ENCODE measurements at regions not wholly inside any gene's neighbourhood (a gene's known extent, or its start where the extent isn't known, plus 50 kb on each side); places are given as distances from the start of the nearest gene placed in this dataset.

- no peaks in the 10 kb centered on the region for H3K27me3 Mint-ChIP-seq
- no peak overlapping the region for H3K27ac Mint-ChIP-seq
- Histone ChIP-seq H3K36me3 (replicated peaks in 1 of 2; ENCODE audit: control extremely low read depth in 1 of 2, control insufficient read depth in 1 of 2, extremely low read depth in 1 of 2, insufficient read depth in 2 of 2, low read length in 1 of 2) (no peaks in the 10 kb centered on the region), H3K4me2 (replicated peaks; ENCODE audit: low read depth, low read length, poor library complexity, severe bottlenecking) (no peak overlapping the region), H3K27ac (ENCODE audit: low read length in 2 of 2) (no peak overlapping the region), H3K4me3 (ENCODE audit: control extremely low read depth in 1 of 5, extremely low read depth in 1 of 5, insufficient read depth in 1 of 5, low read depth in 2 of 5, low read length in 4 of 5) (no peak overlapping the region), H2AFZ (ENCODE audit: insufficient read depth, low read depth, low read length, poor library complexity, severe bottlenecking) (no peak overlapping the region), H3K4me1 (ENCODE audit: control insufficient read depth in 2 of 2, insufficient read depth in 2 of 2, low read length in 2 of 2) (no peaks in the 10 kb centered on the region), H3K27me3 (replicated peaks in 1 of 4; ENCODE audit: control extremely low read depth in 1 of 4, control insufficient read depth in 3 of 4, insufficient read depth in 4 of 4, low read length in 3 of 4) (peaks cover 0 to 3% (median 0%) of the 10 kb centered on the region in 4 experiments), H3K9me3 (ENCODE audit: control extremely low read depth in 1 of 3, control insufficient read depth in 2 of 3, insufficient read depth in 1 of 3, low read length in 2 of 3) (no peaks in the 10 kb centered on the region), H4K20me1 (ENCODE audit: control insufficient read depth, insufficient read depth, low read length, poor library complexity, severe bottlenecking) (no peaks in the 10 kb centered on the region), H3K9ac (ENCODE audit: low read length) (no peak overlapping the region), H3K79me2 (ENCODE audit: control insufficient read depth, insufficient read depth, low read length) (no peaks in the 10 kb centered on the region)
- no peaks in the 10 kb centered on the region for H3K9me3 Mint-ChIP-seq (ENCODE audit: insufficient read depth)
- no peak overlapping the region for H3K4me3 Mint-ChIP-seq
- TF ChIP-seq CTCF (IDR thresholded peaks at IDR 0.05) (no peak), EZH2 (IDR thresholded peaks at IDR 0.05; ENCODE audit: borderline replicate concordance, insufficient read depth, low read depth, low read length, poor library complexity, severe bottlenecking) (no peak)
- ATAC-seq (ENCODE audit: low read depth) = no peak
- H3K4me1 Mint-ChIP-seq = no peaks in the 10 kb centered on the region
- 67% methylated on average over 1 of the region's 2 CpGs for WGBS (ENCODE audit: insufficient coverage)
- ChIA-PET POLR2A (no interaction called here), CTCF (no interaction called here)
- no peak for DNase-seq
- intact Hi-C loops (cut with micrococcal nuclease) = no loop called here
Observed at GRCh38 chr5:143877196-143877595, 65.2 kb downstream of the HMHB1 start.

- TF ChIP-seq CTCF (IDR thresholded peaks at IDR 0.05) = no peak
- TF ChIP-seq EZH2 (IDR thresholded peaks at IDR 0.05; ENCODE audit: borderline replicate concordance, insufficient read depth, low read depth, low read length, poor library complexity, severe bottlenecking) = no peak
- no peaks in the 10 kb centered on the region for H4K20me1 ChIP-seq (ENCODE audit: control insufficient read depth, insufficient read depth, low read length, poor library complexity, severe bottlenecking)
- H3K27ac ChIP-seq (ENCODE audit: low read length in 2 of 2) = no peak overlapping the region
- CTCF ChIA-PET = no interaction called here
- no peak overlapping the region for H3K4me2 ChIP-seq (replicated peaks; ENCODE audit: low read depth, low read length, poor library complexity, severe bottlenecking)
- ATAC-seq (ENCODE audit: low read depth) (no peak), DNase-seq (no peak)
- H3K9me3 ChIP-seq (ENCODE audit: control extremely low read depth in 1 of 3, control insufficient read depth in 2 of 3, insufficient read depth in 1 of 3, low read length in 2 of 3) = no peaks in the 10 kb centered on the region
- H3K27ac Mint-ChIP-seq = no peak overlapping the region
- 100% methylated on average over 1 of the region's 5 CpGs for WGBS (ENCODE audit: insufficient coverage)
- no peak overlapping the region for H3K4me3 Mint-ChIP-seq
- no peaks in the 10 kb centered on the region for H3K4me1 ChIP-seq (ENCODE audit: control insufficient read depth in 2 of 2, insufficient read depth in 2 of 2, low read length in 2 of 2)
- no peaks in the 10 kb centered on the region for H3K36me3 ChIP-seq (replicated peaks in 1 of 2; ENCODE audit: control extremely low read depth in 1 of 2, control insufficient read depth in 1 of 2, extremely low read depth in 1 of 2, insufficient read depth in 2 of 2, low read length in 1 of 2)
- no peak overlapping the region for H3K9ac ChIP-seq (ENCODE audit: low read length)
- intact Hi-C loops (cut with micrococcal nuclease) = no loop called here
- no peaks in the 10 kb centered on the region for H3K79me2 ChIP-seq (ENCODE audit: control insufficient read depth, insufficient read depth, low read length)
- no peaks in the 10 kb centered on the region for H3K9me3 Mint-ChIP-seq (ENCODE audit: insufficient read depth)
- H3K27me3 Mint-ChIP-seq = no peaks in the 10 kb centered on the region
- no peaks in the 10 kb centered on the region for H3K4me1 Mint-ChIP-seq
- POLR2A ChIA-PET = no interaction called here
- H2AFZ ChIP-seq (ENCODE audit: insufficient read depth, low read depth, low read length, poor library complexity, severe bottlenecking) = no peak overlapping the region
- H3K27me3 ChIP-seq (replicated peaks in 1 of 4; ENCODE audit: control extremely low read depth in 1 of 4, control insufficient read depth in 3 of 4, insufficient read depth in 4 of 4, low read length in 3 of 4) = peaks cover 0 to 3% (median 0%) of the 10 kb centered on the region in 4 experiments
- no peak overlapping the region for H3K4me3 ChIP-seq (ENCODE audit: control extremely low read depth in 1 of 5, extremely low read depth in 1 of 5, insufficient read depth in 1 of 5, low read depth in 2 of 5, low read length in 4 of 5)
Observed at GRCh38 chr5:143878430-143878829, 66.5 kb downstream of the HMHB1 start.
